BJ (cell line): ENCODE measurements at regions not wholly inside any gene's neighbourhood (a gene's known extent, or its start where the extent isn't known, plus 50 kb on each side); places are given as distances from the start of the nearest gene placed in this dataset.

Experiments
- CTCF ChIA-PET: fragments of 350-600 bp; formaldehyde crosslinking; extraction: SDS; loops from one replicate; lab custom pipeline; 2021; ENCODE audit warnings: antibody characterized with exemption, inconsistent platforms; lab: Yijun Ruan, JAX
- POLR2A ChIA-PET: fragments of 300-600 bp; sonication (Branson Sonifier 250); formaldehyde crosslinking; extraction: SDS; loops from one replicate; lab custom pipeline; 2021; ENCODE audit warnings: antibody characterized with exemption; lab: Charles Lee
- DNase-seq: peaks from one replicate; pipeline ENCODE4 v3.0.0-alpha.2; 2011; ENCODE audit warnings: low read depth
- H3K27me3 ChIP-seq: 2 replicates; pipeline ENCODE4 v1.6.0; 2011; ENCODE audit warnings: low read length; ENCODE audit not compliant: control insufficient read depth, insufficient read depth
- H3K36me3 ChIP-seq: 2 replicates; pipeline ENCODE4 v1.5.1; 2011; ENCODE audit warnings: low read length; ENCODE audit not compliant: control insufficient read depth, insufficient read depth
- H3K4me3 ChIP-seq: 2 replicates; pipeline ENCODE4 v1.5.1; 2011; ENCODE audit warnings: low read depth, mild to moderate bottlenecking, control low read depth, low read length
- CTCF ChIP-seq: IDR thresholded peaks from 2 replicates; pipeline ENCODE4 v1.5.1; 2011; ENCODE audit warnings: low read depth, mild to moderate bottlenecking, control low read depth, inconsistent platforms, low read length, moderate library complexity; ENCODE audit not compliant: insufficient read depth

GRCh38 chr6:148173548-148173947, 169.1 kb upstream of the SASH1 start:
- TF ChIP-seq CTCF: no peak
- Histone ChIP-seq H3K4me3 (no peak overlapping the region), H3K27me3 (no peaks in the 10 kb centered on the region; the same call in 1 of the 2 replicates), H3K36me3 (no peaks in the 10 kb centered on the region)
- DNase-seq: no peak
- ChIA-PET POLR2A (no interaction called here), CTCF (interaction anchor here (1.1 to 1.9 kb wide), 3 partner anchors 77 to 666 kb away, joined by 4 to 8 read pairs (median 4); no protein-coding TSS in a partner anchor)

GRCh38 chr6:148175550-148176188, 167.0 kb upstream of the SASH1 start:
- Histone ChIP-seq H3K4me3 (no peak overlapping the region), H3K36me3 (no peaks in the 10 kb centered on the region), H3K27me3 (no peaks in the 10 kb centered on the region; the same call in 1 of the 2 replicates)
- POLR2A ChIA-PET: no interaction called here
- CTCF ChIA-PET: interaction anchor here (1.6 to 3.2 kb wide), 11 partner anchors 10 to 669 kb away, joined by 4 to 61 read pairs (median 22); partner anchors contain the start of gene SAMD5
- no peak for TF ChIP-seq CTCF
- no peak for DNase-seq

- Histone ChIP-seq H3K36me3 (no peaks in the 10 kb centered on the region), H3K27me3 (no peaks in the 10 kb centered on the region), H3K4me3 (no peak overlapping the region)
- no peak for DNase-seq
- POLR2A ChIA-PET: no interaction called here
- peak; percentile 81 for TF ChIP-seq CTCF
- CTCF ChIA-PET: interaction anchor here (0.7 to 3.2 kb wide), 32 partner anchors 9 to 796 kb away, joined by 3 to 61 read pairs (median 5); partner anchors contain the start of gene SAMD5
These were observed 164.9 kb upstream of the SASH1 start for GRCh38 chr6:148177589-148178233.

- peak; percentile 65 for TF ChIP-seq CTCF
- POLR2A ChIA-PET: no interaction called here
- Histone ChIP-seq H3K27me3 (no peaks in the 10 kb centered on the region), H3K36me3 (no peaks in the 10 kb centered on the region), H3K4me3 (no peak overlapping the region)
- CTCF ChIA-PET: interaction anchor here (0.7 to 3.0 kb wide), 29 partner anchors 12 to 675 kb away, joined by 3 to 39 read pairs (median 4); no protein-coding TSS in a partner anchor
- no peak for DNase-seq
These were observed 162.9 kb upstream of the SASH1 start for GRCh38 chr6:148179786-148180185.

GRCh38 chr6:148182378-148182777, 160.3 kb upstream of the SASH1 start:
- ChIA-PET CTCF (no interaction called here), POLR2A (interaction anchor here (0.5 kb wide), 1 partner anchor 216 kb away, joined by 3 read pairs; no protein-coding TSS in a partner anchor)

More at GRCh38 chr6:148182378-148182777, 160.3 kb upstream of the SASH1 start:
- no peak overlapping the region for H3K4me3 ChIP-seq
- no peak for DNase-seq
- H3K36me3 ChIP-seq: no peaks in the 10 kb centered on the region
- H3K27me3 ChIP-seq: no peaks in the 10 kb centered on the region
- no peak for TF ChIP-seq CTCF
